ENCODE measurements at regions not wholly inside any gene's neighbourhood (a gene's known extent, or its start where the extent isn't known, plus 50 kb on each side); places are given as distances from the start of the nearest gene placed in this dataset.

DNA sequence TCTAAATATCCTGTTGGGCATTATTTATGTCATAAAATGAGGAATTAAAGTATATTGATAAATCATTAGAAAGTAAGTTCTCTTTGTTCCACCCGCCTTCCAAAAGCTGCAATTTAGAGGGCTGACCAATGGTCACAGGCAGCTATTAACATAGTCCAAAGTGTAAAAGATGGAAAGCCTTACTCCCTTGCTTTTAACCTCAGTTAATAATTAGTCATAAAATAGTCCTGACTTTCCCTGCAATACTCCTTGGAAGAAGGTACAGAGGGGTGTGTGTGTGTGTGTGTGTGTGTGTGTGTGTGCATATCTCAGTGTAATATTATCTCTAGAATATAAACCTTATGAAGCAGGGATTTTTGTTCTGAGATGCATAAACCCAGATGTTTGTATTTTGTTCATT, 275.4 kb downstream of the FAT4 start:
- TF ChIP-seq, protein P1, sequence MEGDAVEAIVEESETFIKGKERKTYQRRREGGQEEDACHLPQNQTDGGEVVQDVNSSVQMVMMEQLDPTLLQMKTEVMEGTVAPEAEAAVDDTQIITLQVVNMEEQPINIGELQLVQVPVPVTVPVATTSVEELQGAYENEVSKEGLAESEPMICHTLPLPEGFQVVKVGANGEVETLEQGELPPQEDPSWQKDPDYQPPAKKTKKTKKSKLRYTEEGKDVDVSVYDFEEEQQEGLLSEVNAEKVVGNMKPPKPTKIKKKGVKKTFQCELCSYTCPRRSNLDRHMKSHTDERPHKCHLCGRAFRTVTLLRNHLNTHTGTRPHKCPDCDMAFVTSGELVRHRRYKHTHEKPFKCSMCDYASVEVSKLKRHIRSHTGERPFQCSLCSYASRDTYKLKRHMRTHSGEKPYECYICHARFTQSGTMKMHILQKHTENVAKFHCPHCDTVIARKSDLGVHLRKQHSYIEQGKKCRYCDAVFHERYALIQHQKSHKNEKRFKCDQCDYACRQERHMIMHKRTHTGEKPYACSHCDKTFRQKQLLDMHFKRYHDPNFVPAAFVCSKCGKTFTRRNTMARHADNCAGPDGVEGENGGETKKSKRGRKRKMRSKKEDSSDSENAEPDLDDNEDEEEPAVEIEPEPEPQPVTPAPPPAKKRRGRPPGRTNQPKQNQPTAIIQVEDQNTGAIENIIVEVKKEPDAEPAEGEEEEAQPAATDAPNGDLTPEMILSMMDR (IDR thresholded peaks at IDR 0.05; ENCODE audit: borderline replicate concordance, extremely low read depth, low read length, poor library complexity, severe bottlenecking) = no peak
- TF ChIP-seq EZH2 (IDR thresholded peaks at IDR 0.05; ENCODE audit: borderline replicate concordance, low read depth, low read length, severe bottlenecking) = no peak
